ENCODE measurements at regions not wholly inside any gene's neighbourhood (a gene's known extent, or its start where the extent isn't known, plus 50 kb on each side); places are given as distances from the start of the nearest gene placed in this dataset.
"Not testable (repeated sequence)": the region's sequence is repeated elsewhere in the genome, so short reads cannot be mapped to it uniquely, and the experiment has no call there.

DNA sequence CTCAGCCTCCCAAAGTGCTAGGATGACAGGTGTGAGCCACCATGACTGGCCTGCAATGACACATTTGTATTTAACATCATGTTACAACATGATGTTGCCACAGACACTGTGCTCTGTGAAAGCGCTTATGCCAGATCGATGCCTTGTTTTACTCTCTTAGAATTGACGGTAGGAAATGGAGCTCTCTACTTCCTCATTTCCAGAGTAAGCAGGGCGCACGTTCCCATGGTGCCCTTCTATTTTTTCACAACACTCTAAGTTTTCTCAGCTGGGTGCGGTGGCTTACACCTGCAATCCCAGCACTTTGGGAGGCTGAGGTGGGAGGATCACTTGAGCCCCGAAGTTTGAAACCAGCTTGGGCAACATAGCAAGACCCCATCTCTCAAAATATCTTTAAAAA, 60.7 kb upstream of the DHRSX start:
- DNase-seq = no peak

DNA sequence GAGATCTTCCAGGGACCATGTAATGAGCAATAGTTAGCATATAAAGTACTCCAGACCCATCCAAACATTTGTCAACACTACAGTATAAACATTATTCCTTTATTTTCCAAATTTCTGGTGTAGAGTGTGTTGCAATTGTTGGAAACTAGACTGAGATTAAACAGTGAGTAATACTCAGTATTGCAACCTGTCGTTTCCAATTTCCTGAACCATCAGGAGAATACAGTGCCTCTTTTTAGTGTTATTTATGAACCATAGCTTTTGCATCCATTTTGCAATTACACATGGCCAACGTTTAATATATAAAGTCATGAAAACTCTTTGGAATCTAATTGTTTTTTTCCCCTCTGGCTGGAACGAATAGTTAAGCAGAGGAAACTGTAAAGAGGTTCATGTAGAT, 58.3 kb upstream of the DHRSX start:
- no peak for DNase-seq

DNA sequence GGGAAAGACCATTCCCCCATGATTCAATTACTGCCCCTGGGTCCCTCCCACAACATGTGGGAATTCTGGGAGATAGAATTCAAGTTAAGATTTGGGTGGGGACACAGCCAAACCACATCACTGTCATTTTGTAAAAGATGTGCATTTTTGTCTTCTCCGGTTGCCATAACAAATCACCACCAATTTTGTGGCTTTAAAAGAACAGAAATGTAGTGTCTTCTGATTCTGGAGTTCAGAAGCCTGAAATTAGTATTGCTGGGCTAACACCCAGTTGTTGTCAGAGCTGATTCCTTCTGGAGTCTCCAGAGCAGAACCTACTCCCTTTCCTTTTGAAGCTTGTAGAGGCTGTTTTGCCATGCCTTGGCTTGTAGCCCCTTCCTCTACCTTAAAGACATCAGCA, 54.1 kb upstream of the DHRSX start:
- no peak for DNase-seq

DNA sequence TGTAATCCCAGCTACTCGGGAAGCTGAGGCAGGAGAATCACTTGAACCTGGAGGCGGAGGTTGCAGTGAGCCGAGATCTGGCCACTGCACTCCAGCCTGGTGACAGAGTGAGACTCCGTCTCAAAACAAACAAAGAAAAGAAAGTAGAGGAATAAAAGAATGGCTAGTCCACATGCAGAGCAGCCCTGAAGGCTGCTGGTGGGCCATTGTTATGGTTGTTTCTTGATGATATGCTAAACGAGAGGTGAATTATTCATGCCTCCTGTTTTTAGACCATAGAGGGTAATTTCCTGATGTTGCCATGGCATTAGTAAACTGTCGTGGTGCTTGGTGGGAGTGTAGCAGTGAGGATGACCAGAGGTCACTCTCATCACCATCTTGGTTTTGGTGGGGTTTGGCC, 53.3 kb upstream of the DHRSX start:
- DNase-seq = not testable (repeated sequence)

DNA sequence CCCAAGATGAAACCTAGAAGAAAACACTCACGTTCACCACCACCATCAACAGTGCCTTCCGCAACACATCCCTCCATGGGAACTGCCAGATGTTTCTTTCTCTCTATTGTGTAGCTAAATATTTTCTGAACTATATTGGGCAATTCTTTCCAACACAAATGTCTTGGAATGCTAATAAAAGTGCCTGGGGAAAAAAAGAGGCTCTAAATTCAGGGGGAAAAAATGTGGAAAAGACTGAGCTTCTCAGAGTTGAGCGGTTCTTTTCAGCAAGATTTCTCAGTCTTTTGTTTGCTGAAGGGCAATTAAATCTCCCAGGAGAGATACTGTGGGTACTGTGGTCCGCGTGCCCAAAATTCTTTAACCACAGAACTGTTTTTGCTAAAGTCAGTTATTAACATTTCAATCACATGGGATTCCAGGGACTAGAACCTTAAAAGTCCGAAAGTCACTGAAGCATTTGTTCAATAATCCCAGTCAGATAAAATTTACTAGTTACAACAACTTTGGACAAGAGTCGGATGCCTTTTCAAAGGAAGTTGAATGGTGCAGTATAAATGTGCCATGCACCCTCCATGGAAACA, 51.9 kb upstream of the DHRSX start:
- DNase-seq = no peak

DNA sequence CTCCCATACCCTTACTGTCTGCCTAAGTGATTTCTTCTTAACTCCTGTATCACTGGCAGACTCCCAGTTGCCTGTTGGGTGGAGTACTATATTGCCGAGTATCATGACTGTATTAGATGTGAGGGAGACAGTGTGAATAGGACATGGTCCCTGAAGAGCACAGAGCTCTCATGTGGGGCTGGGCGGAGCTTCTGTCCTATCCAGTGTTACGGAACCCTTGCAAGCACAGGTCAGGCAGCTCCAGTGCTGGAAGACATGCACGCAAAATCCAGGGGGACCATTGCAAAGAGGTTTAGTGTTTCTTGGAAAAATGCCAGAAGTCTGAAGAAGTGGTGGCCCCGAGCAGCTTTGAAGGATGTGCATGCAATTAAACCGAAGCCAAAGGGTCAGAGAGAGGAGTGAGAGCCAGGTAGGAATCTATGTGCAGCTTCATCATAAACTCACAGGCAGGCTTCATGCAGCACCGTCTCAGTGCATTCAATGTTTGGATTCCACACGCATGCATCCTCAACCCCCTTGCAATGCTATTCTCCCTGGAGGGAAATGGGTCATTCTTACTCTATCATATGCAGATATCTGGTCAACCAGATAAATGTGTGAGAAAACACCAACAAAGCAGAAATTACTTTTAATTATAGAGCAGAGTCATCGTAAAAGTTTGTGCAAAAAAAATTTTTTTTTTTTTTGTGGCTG, 49.7 kb upstream of the DHRSX start:
- no peak for DNase-seq

Measured in activated CD4-positive, alpha-beta T cell treated with anti-CD3 and anti-CD28 coated beads, Interleukin-10, Interleukin-2, amounts not matched to agents 100 ng/mL and 50 ng/mL, durations not matched to agents 16 hours and 8 hours (primary cell).